HG03469 (cell line): ENCODE measurements at regions not wholly inside any gene's neighbourhood (a gene's known extent, or its start where the extent isn't known, plus 50 kb on each side); places are given as distances from the start of the nearest gene placed in this dataset.
"Not testable (repeated sequence)": the region's sequence is repeated elsewhere in the genome, so short reads cannot be mapped to it uniquely, and the experiment has no call there.

Source experiments
- ATAC-seq: cut with Tn5 transposase; IDR thresholded peaks from one replicate; pipeline ENCODE4 v1.9.1; 2021; ENCODE audit warnings: mild to moderate bottlenecking, moderate library complexity, moderate number of reproducible peaks; ENCODE audit not compliant: unreplicated experiment

DNA sequence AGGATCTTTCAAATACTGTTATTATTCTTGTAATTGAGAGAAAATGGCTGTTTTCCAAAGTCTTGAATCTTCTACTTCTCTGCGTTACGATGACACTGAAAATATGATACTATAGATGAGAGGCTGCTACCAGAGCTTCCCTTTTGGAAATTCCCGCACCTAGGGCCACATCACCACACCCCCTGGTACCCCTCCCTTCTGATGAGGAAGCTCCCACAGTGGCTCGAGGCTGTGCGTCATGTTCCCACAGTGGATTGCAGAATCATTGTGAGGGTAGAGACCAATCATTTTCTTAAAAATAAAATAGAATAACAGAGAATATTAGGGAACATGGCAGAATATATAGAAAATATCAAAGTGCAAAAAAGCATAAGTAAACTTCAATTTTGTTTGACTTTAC, 268.9 kb upstream of the SMIM21 start:
- ATAC-seq = no peak

DNA sequence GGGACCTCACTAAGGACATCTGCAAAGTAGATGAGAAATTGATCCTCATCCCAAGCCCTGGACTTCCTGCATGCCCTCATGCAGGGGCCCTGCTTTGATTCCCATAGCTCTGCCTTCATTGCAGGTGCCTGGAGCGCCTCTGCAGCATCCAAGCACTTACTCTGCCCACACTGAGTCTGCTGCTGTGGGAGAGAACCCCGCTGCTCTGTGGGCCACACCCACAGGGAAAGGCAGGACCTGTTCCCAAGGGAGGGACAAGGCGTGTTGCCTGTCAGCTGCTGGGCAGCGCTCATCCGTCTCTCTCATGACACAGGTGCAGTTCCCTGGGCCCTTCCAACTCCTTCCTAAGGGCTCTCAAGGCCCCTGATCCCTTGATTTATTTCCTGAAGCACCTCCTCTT, 266.8 kb upstream of the SMIM21 start:
- no peak for ATAC-seq

DNA sequence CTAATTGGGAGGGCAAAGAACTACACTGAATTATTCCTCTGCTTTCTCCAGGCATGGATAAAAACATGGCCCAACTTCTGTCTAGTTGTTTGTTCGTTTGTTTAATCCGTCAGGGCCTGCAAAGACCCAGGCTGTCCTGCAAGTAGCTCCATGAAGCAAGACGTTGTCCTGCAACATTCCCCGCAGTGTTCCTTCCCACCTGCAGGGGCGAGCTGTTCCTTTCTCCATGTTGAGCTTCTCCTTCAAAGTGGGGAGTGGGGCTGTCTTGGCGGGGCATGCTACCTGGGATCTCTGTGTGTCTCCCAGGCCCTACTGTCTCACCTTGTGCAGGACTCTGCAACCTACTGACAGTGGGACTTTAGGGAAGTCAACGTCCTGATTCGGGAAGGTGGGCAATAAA, 264.0 kb upstream of the SMIM21 start:
- ATAC-seq = no peak

DNA sequence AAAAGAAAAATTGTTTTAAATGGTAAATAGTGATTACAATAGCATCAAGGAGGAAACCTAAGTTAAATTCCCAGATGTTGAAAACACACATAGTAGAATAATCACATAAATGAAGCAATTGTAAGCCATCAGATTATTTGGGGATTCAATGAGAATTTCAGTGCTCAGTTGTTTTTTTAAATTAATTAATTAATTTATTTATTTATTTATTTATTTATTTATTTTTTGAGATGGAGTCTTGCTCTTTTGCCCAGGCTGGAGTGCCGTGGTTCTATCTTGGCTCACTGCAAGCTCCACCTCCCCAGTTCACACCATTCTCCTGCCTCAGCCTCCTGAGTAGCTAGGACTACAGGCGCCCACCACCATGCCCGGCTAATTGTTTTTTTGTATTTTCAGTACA, 262.8 kb upstream of the SMIM21 start:
- ATAC-seq = not testable (repeated sequence)

DNA sequence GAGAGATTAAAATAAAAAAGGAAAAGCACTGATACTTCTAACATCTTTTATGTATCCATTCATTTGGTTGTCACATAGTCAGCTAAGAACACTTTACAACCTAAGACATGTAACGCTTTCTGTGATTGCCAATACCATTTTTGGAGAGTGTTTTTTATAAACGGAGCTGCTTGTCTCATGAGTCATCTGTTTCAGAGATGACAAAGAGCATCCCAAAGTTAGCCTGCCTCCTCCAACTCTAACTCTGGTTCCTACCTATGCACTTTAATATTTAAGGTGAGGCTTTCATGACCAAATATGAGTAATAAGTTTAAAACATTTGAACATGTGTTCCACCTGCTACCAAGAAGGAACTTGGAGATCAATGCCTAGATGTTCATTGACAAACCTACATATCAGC, 260.1 kb upstream of the SMIM21 start:
- ATAC-seq = no peak

DNA sequence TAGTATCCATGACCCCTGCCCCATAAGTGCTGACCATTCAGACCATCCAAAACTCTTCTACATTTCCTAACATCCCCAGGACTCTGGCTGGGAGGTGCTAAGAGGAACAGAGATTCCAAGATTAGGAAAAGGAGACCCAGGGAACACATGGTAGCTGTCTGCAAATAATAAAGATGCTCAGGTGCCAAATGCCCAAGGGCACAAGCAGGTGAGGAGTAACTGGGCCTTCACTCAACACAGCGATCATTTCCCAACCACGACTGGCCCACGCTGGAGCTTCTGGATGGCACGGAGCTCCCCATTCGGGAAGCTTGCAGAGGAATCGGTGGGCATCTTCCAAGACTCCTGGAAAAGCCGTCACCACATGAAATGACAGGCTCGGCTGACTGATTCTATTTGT, 255.9 kb upstream of the SMIM21 start:
- ATAC-seq = no peak

DNA sequence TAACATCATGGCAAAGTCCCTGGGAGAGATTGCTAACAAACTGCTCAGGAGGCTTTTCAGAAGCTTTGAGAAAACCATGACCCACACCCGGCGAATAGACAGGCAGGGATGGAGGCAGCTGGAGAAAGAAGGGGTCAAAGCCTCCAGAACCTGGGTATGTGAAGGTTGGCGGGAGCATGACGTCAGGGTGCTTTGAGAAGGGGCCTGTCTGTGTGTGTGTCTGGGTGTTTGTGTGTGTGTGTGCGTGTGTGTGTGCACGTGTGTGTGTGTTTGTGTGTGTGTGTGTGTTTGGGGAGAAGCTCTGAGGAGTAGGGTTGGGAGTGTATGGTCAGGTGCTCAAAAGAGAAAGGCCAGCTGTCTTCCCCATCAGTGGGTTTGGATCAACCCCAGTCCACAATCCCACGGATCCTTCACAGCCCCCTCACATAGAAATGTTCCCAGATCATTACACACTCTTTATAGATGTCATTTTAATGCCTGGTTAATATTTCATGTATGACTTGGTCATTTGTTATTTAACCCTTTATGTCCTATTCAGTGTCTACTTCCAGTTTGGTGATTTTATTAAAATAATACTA, 254.1 kb upstream of the SMIM21 start:
- ATAC-seq = no peak

DNA sequence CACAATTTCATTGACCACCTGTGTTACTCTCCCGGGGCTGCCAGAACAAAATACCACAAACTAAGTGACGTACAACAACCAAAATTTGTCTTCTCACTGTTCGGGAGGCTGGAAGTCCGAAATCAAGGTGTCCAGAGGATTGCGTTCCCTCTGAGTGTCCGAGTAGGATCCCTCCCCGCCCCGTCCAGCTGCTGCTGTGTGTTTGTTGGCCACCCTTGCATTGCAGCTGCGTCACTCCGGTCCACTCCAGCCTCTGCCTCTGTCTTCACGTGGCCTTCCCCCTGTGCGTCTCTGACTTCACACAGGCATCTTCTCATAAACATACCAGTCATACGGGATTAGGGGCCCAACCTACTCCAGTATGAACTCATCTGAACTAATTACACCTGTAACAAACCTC, 251.8 kb upstream of the SMIM21 start:
- ATAC-seq = no peak

DNA sequence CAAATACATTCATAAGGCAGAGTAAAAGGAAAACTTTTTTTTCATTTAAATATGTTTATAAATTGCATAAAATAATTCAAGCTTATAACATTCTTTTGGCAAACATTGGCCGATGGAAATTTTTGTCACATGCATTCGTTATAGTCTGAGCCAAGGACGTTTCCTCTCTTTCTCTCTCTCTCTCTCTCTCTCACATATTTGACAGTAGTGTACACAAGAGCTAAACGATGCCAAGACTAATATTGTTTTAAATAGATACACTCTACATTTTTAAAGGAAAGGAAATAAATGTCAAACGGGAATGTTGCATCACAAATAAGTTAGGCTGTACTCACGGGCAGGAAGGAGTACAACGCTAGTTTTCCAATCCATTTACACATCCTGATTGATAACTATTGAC, 251.1 kb upstream of the SMIM21 start:
- ATAC-seq = no peak

DNA sequence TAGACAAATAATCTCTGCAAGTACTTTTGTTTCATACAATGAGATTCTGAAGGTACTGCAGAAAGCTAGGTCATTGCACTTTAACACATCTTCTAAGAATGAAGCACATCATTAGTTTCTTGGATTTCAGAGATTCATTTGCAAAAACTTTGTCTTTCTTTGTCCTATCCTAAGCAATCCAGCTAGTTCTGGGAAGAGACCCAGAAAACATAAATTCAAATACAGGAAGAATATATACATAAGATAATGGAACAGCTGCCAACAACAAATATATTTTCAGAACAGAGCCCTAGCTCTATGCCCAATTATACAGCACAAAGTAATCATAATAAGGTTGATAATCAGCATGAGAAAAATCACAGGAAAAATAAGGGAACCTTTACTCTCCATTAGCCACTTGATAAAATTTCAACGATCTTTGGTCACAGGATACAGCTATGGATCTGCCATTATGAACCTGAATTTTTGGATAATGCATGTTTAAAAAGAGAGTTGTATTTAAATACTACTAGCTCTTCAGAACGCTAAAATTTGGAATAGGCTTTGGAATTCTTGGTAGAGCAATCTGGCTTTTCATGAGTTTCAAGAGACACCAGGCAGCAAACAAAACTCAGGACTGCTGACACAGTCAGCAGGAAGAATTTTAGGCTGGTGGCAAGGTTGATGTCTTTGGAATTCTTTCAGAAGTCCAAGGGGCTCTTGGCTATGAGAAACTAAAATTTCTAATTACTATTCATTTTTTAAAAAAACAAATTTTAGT, 250.4 kb upstream of the SMIM21 start:
- ATAC-seq = no peak

DNA sequence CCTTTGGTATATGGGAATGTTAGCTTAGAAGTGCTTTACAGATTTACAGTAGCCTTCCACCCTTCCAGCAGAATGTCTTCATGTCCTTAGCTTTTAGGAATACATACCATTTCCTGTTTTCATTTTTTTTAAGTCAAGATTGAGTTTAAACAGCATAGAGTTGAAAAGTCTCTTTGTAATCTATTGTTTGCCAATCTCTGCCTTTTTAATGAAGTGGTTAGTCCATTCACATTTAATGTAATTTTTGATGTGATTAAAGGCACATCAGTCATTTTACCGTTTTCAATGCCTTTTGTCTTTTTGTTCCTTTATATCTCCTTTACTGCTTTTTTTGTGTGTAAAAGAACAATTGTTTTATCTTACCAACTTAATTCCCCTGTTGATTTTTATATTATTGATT, 233.4 kb upstream of the SMIM21 start:
- no peak for ATAC-seq

DNA sequence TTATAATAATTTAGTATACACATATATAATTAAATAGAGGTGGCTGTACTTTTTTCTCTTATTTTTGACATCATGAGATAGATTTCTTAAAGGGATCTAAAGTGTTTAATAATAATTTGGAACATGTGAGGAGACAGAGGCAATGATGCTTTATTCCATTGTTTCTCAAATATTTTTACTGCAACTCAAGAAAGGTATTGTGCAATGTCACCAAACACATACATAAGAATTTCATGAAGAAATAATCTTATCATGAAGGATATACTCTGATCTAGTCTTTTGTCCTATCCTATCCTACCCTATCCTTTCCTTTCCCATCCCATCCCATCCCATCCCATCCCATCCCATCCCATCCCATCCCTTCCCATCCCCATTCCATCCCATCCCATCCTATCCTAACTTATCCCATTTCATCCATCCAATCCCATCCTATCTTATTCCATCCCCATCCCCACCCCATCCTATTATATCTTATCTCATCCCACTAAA, 232.1 kb upstream of the SMIM21 start:
- ATAC-seq = no peak

DNA sequence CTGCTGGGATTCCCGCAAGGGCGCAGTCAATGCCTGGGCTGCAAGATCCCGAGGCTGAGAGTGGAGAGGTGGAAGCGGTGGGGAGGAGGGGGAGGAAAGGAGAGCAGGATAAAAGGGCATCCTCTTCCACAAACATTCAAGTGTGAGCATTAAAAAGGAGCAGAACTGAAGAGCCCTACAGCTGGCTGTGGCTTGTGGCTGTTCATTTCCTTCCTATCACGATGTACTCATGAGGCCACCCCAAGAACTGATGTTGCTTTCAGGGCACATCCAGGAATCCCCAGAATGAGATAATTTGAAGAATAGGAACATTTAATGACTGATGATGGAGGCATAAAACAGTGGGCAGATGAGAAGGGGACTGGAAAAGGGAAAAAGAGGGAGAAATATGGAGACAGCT, 230.8 kb upstream of the SMIM21 start:
- no peak for ATAC-seq

DNA sequence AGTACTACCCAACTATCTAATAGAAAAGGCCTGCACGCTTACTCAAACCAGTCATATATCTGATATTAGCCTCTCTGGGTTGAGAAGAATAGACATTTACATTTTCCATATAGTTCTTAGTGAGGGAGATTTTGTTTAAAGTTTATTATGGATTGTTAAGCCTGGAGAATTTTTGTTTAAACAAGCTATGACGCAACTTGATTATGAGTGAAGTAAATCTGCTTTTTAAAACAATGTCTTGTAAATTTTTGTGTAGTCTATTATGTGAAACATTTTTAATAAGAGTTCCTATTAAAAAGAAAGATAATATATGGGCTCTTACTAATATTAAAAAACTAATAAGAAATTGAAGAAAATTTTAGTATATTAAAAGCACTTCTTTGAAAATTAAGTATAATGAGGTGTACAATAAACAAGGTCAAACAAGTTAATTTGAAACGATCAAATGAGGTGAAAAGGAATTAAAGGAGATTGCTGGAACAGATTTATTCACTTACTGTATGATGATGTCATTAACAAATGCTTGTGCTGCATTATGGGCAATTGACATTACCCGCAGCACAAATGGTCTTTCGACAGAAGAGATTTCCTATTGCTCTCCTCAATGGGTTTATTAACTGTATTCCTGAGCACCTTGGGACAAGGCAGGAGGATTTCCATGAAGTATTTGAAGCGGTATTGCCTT, 229.2 kb upstream of the SMIM21 start:
- ATAC-seq = no peak

DNA sequence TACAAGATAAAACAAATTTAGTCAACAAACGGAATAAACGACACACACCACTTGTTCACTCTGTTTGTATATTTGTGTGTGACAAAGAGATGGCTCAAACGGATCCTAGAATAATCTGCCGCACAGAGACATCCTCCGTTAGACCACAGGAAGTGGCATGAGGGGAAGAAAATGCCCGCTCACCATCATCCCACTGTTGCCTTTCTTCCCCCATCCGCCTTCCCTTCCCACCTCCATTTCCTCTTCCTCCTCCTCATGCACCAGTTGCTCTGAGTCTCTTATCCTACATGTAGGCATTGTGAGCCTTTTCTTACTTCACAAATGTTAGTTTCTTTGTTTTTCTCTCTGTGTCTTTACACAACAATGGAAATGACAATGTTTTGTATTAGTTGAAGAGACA, 228.5 kb upstream of the SMIM21 start:
- ATAC-seq = no peak

DNA sequence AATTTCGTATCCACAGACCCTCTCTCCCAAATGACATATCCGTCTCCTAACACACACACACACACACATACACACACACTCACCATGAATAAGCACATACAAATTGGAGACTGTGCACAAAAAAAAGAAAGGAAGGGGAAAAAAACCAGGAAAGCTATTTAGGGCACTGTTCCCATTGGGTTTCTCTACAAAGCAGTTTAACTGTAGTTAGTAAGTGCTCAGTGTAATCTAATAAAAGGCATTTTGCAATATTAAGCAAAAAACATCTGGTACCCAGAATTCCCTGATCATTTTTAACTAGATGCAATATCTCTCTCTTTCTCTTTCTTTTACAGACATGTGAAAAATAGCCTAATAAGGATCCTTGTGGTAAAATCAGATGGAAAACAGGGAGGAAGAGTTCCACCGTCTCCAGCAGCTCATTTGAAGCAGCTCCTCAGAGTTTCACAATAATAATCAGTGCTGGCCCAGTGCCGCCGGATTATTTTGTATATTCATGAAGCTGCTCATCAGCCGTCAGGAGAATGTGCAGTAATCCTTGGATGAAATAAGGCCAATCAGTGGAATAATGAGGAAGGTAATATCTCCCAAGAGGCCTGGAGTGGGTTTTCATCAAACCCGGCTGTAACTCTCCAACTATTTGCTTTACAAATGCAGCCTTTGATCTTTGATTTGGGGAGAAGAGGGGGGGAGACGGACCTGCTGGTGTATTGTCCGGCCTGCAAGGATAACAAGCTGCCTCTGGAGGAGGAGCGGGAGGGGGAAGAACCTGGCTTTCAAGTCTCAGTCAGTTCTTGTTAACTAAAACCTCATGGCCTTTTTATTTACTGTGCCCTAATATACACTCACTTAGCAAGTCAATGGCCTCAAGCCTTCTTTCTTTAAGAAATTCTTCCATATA, 227.6 kb upstream of the SMIM21 start:
- ATAC-seq = no peak

DNA sequence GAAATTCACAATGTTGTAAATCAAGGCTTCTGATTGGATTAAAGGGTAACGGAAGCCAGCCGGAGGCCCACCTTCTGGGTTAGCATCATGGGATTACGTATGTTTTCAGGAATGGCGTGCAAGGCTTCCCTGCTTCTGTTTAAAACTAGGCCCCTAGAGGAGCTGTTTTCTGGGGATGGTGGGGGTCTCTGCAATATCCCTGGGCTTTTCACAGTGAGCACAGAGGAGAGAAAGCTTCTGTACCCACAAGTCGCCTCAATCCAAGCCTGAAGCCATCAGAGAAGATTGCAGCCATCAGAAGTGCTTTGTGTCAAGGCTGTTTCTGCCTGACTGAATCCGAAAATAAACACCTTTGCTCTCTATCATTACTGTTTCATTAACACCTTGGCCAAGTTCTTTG, 226.9 kb upstream of the SMIM21 start:
- ATAC-seq = no peak

DNA sequence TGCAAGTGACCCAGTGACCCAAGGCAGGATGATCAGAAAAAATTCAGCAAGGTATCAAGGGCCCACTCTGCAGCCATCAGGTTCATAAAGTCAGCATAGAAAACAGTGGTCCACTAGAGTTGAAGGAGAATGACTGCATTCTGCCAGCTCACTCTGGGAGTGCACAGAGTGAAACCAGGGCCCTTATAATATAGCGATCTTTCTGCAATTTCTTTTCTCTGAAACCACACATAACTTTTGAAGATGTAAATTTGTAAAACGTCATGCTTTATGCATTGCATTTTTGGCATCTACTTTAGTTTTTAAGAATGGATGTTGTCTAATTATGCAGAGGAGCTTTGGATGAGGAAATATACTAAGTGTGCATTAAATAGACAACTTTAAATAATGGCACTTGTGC, 225.0 kb upstream of the SMIM21 start:
- no peak for ATAC-seq

DNA sequence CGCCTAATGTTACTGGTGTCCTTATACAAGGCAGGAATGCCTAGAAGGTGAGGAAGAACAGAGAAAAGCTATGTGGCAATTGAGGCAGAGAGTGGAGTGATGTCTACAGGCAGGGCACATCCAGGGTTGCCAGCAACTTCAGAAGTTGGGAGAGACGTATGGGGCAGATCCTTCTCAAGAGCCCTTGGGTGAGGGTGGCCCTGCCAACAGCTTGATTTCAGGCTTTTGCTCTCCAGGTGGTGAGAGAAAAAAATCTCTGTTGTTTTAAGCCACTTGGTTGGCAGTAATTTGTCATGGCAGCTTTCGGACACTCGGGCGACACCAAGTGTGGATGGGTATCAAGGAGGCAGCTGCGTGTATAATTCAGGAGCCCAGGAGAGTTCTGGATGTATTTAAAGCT, 217.4 kb upstream of the SMIM21 start:
- no peak for ATAC-seq

DNA sequence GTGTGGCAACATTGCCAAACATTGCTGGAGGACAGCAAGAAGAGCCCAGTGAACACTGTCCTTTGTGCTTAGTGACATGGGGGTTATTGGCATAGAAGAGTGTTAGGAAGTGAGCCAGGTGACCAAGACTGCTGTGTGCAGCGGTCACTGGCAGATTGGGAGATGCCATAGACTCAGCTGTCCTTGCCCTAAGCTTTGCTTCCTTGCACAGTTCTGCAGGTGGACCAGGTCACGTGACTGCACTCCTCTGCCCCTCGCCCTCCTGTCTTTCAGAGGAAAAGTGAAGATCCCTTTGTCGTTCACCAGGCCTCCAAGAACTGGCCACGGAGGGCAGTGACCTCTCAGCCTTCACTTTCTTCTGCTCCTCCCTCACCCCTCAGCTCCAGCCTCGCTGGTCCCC, 215.6 kb upstream of the SMIM21 start:
- ATAC-seq = no peak

DNA sequence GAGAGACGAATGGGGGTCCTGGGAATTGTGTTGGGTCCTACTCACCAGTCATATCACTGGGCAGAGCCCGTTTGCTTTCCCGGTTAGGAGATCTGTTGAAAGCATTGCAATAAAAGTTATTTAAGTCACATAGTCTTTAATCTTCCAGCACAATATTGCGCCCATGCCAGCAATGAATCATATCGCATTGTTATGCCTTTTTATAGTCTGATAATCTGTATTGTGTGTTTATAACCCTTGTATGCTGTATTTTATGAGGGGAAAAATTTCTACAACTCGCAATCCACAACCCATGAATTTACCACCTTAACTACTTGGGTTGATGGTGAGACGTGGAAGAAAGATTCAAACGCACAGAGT, 211.9 kb upstream of the SMIM21 start:
- no peak for ATAC-seq
